ENCODE measurements at regions not wholly inside any gene's neighbourhood (a gene's known extent, or its start where the extent isn't known, plus 50 kb on each side); places are given as distances from the start of the nearest gene placed in this dataset.

GRCh38 chr2:200013906-200014305, 58.5 kb downstream of the MAIP1 start:
- Histone ChIP-seq H3K4me1 (ENCODE audit: control insufficient read depth in 2 of 2, insufficient read depth in 1 of 2, low read depth in 1 of 2, low read length in 2 of 2) (no peaks in the 10 kb centered on the region), H3K4me3 (ENCODE audit: low read length in 2 of 2) (no peak overlapping the region), H2AFZ (ENCODE audit: low read length) (no peak overlapping the region), H2BK120ac (ENCODE audit: low read depth, low read length) (no peak overlapping the region), H3K23ac (ENCODE audit: low read depth, low read length, poor library complexity) (no peak overlapping the region), H3K4me2 (ENCODE audit: insufficient read depth, low read length, poor library complexity, severe bottlenecking) (no peak overlapping the region), H3K27ac (replicated peaks; ENCODE audit: low read length) (no peak overlapping the region), H3K9ac (ENCODE audit: low read depth, low read length, poor library complexity) (no peak overlapping the region), H2AK5ac (ENCODE audit: low read depth, low read length) (no peak overlapping the region), H2BK15ac (ENCODE audit: low read length) (no peak overlapping the region), H3K14ac (ENCODE audit: low read length) (no peak overlapping the region), H3K9me3 (replicated peaks in 1 of 2; ENCODE audit: control insufficient read depth in 2 of 2, insufficient read depth in 1 of 2, low read depth in 1 of 2, low read length in 2 of 2) (peaks cover 2 to 7% of the 10 kb centered on the region in 2 donors), H4K8ac (ENCODE audit: low read depth, low read length) (no peak overlapping the region), H3K4ac (ENCODE audit: low read length) (no peak overlapping the region), H2BK5ac (ENCODE audit: low read length) (no peak overlapping the region), H2BK12ac (ENCODE audit: low read length) (no peak overlapping the region), H3K79me1 (ENCODE audit: low read depth, low read length) (no peaks in the 10 kb centered on the region), H3K36me3 (replicated peaks in 1 of 2; ENCODE audit: control insufficient read depth in 2 of 2, insufficient read depth in 2 of 2, low read length in 2 of 2) (no peaks in the 10 kb centered on the region), H4K91ac (ENCODE audit: low read depth, low read length, poor library complexity) (no peak overlapping the region), H3K27me3 (ENCODE audit: control insufficient read depth in 3 of 3, insufficient read depth in 3 of 3, low read depth in 1 of 3, low read length in 3 of 3) (no peaks in the 10 kb centered on the region), H3K18ac (ENCODE audit: low read length) (no peak overlapping the region)
- no peak for DNase-seq (ENCODE audit: low spot score)
- WGBS, 2 donors (ENCODE audit: extremely low coverage in 2 of 2, insufficient read length in 2 of 2, insufficient replicate concordance in 1 of 2) = no CpG with 5 or more reads among the region's 3 CpGs

- Histone ChIP-seq H2BK120ac (ENCODE audit: low read depth, low read length) (no peak overlapping the region), H4K8ac (ENCODE audit: low read depth, low read length) (no peak overlapping the region), H3K9ac (ENCODE audit: low read depth, low read length, poor library complexity) (no peak overlapping the region), H3K18ac (ENCODE audit: low read length) (no peak overlapping the region), H3K23ac (ENCODE audit: low read depth, low read length, poor library complexity) (no peak overlapping the region), H2BK5ac (ENCODE audit: low read length) (no peak overlapping the region), H3K27me3 (ENCODE audit: control insufficient read depth in 3 of 3, insufficient read depth in 3 of 3, low read depth in 1 of 3, low read length in 3 of 3) (no peaks in the 10 kb centered on the region), H2AK5ac (ENCODE audit: low read depth, low read length) (no peak overlapping the region), H2BK15ac (ENCODE audit: low read length) (no peak overlapping the region), H2BK12ac (ENCODE audit: low read length) (no peak overlapping the region), H3K4ac (ENCODE audit: low read length) (no peak overlapping the region), H3K4me2 (ENCODE audit: insufficient read depth, low read length, poor library complexity, severe bottlenecking) (no peak overlapping the region), H3K36me3 (replicated peaks in 1 of 2; ENCODE audit: control insufficient read depth in 2 of 2, insufficient read depth in 2 of 2, low read length in 2 of 2) (no peaks in the 10 kb centered on the region), H2AFZ (ENCODE audit: low read length) (no peak overlapping the region), H3K14ac (ENCODE audit: low read length) (no peak overlapping the region), H3K9me3 (replicated peaks in 1 of 2; ENCODE audit: control insufficient read depth in 2 of 2, insufficient read depth in 1 of 2, low read depth in 1 of 2, low read length in 2 of 2) (peaks cover 0 to 6% of the 10 kb centered on the region in 2 donors), H3K4me1 (ENCODE audit: control insufficient read depth in 2 of 2, insufficient read depth in 1 of 2, low read depth in 1 of 2, low read length in 2 of 2) (peaks cover 1 to 4% of the 10 kb centered on the region in 2 donors), H3K4me3 (ENCODE audit: low read length in 2 of 2) (no peak overlapping the region), H4K91ac (ENCODE audit: low read depth, low read length, poor library complexity) (no peak overlapping the region), H3K27ac (replicated peaks; ENCODE audit: low read length) (no peak overlapping the region), H3K79me1 (ENCODE audit: low read depth, low read length) (no peaks in the 10 kb centered on the region)
- WGBS, 2 donors (ENCODE audit: extremely low coverage in 2 of 2, insufficient read length in 2 of 2, insufficient replicate concordance in 1 of 2) = no CpG with 5 or more reads among the region's 5 CpGs
- DNase-seq (ENCODE audit: low spot score) = no peak
Observed at GRCh38 chr2:200021449-200022114, 66.2 kb downstream of the MAIP1 start.

- Histone ChIP-seq H3K14ac (ENCODE audit: low read length) (no peak overlapping the region), H2BK12ac (ENCODE audit: low read length) (no peak overlapping the region), H3K23ac (ENCODE audit: low read depth, low read length, poor library complexity) (no peak overlapping the region), H4K91ac (ENCODE audit: low read depth, low read length, poor library complexity) (no peak overlapping the region), H2AFZ (ENCODE audit: low read length) (no peak overlapping the region), H2BK15ac (ENCODE audit: low read length) (no peak overlapping the region), H3K27me3 (ENCODE audit: control insufficient read depth in 3 of 3, insufficient read depth in 3 of 3, low read depth in 1 of 3, low read length in 3 of 3) (no peaks in the 10 kb centered on the region), H4K8ac (ENCODE audit: low read depth, low read length) (no peak overlapping the region), H3K4me2 (ENCODE audit: insufficient read depth, low read length, poor library complexity, severe bottlenecking) (no peak overlapping the region), H2BK5ac (ENCODE audit: low read length) (no peak overlapping the region), H3K9ac (ENCODE audit: low read depth, low read length, poor library complexity) (no peak overlapping the region), H3K79me1 (ENCODE audit: low read depth, low read length) (no peaks in the 10 kb centered on the region), H3K36me3 (replicated peaks in 1 of 2; ENCODE audit: control insufficient read depth in 2 of 2, insufficient read depth in 2 of 2, low read length in 2 of 2) (no peaks in the 10 kb centered on the region), H2AK5ac (ENCODE audit: low read depth, low read length) (no peak overlapping the region), H3K27ac (replicated peaks; ENCODE audit: low read length) (no peak overlapping the region), H3K18ac (ENCODE audit: low read length) (no peak overlapping the region), H3K4me3 (ENCODE audit: low read length in 2 of 2) (no peak overlapping the region), H3K9me3 (replicated peaks in 1 of 2; ENCODE audit: control insufficient read depth in 2 of 2, insufficient read depth in 1 of 2, low read depth in 1 of 2, low read length in 2 of 2) (peaks cover 0 to 5% of the 10 kb centered on the region in 2 donors), H3K4ac (ENCODE audit: low read length) (no peak overlapping the region), H2BK120ac (ENCODE audit: low read depth, low read length) (no peak overlapping the region), H3K4me1 (ENCODE audit: control insufficient read depth in 2 of 2, insufficient read depth in 1 of 2, low read depth in 1 of 2, low read length in 2 of 2) (peaks cover 1 to 4% of the 10 kb centered on the region in 2 donors)
- no peak for DNase-seq (ENCODE audit: low spot score)
- whole genome bisulfite sequencing, 2 donors (ENCODE audit: extremely low coverage in 2 of 2, insufficient read length in 2 of 2, insufficient replicate concordance in 1 of 2) = no CpG with 5 or more reads among the region's 2 CpGs
Observed at GRCh38 chr2:200022511-200022910, 67.1 kb downstream of the MAIP1 start.

- Histone ChIP-seq H3K27me3 (ENCODE audit: control insufficient read depth in 3 of 3, insufficient read depth in 3 of 3, low read depth in 1 of 3, low read length in 3 of 3) (no peaks in the 10 kb centered on the region), H3K4ac (ENCODE audit: low read length) (no peak overlapping the region), H4K91ac (ENCODE audit: low read depth, low read length, poor library complexity) (no peak overlapping the region), H3K23ac (ENCODE audit: low read depth, low read length, poor library complexity) (no peak overlapping the region), H3K9me3 (replicated peaks in 1 of 2; ENCODE audit: control insufficient read depth in 2 of 2, insufficient read depth in 1 of 2, low read depth in 1 of 2, low read length in 2 of 2) (peaks cover 0 to 3% of the 10 kb centered on the region in 2 donors), H3K18ac (ENCODE audit: low read length) (no peak overlapping the region), H3K14ac (ENCODE audit: low read length) (no peak overlapping the region), H2BK5ac (ENCODE audit: low read length) (no peak overlapping the region), H2AFZ (ENCODE audit: low read length) (no peak overlapping the region), H3K4me2 (ENCODE audit: insufficient read depth, low read length, poor library complexity, severe bottlenecking) (no peak overlapping the region), H3K27ac (replicated peaks; ENCODE audit: low read length) (no peak overlapping the region), H3K79me1 (ENCODE audit: low read depth, low read length) (no peaks in the 10 kb centered on the region), H2BK12ac (ENCODE audit: low read length) (no peak overlapping the region), H3K9ac (ENCODE audit: low read depth, low read length, poor library complexity) (no peak overlapping the region), H4K8ac (ENCODE audit: low read depth, low read length) (no peak overlapping the region), H3K4me1 (ENCODE audit: control insufficient read depth in 2 of 2, insufficient read depth in 1 of 2, low read depth in 1 of 2, low read length in 2 of 2) (peaks cover 1 to 4% of the 10 kb centered on the region in 2 donors), H2AK5ac (ENCODE audit: low read depth, low read length) (no peak overlapping the region), H3K4me3 (ENCODE audit: low read length in 2 of 2) (no peak overlapping the region), H2BK15ac (ENCODE audit: low read length) (no peak overlapping the region), H3K36me3 (replicated peaks in 1 of 2; ENCODE audit: control insufficient read depth in 2 of 2, insufficient read depth in 2 of 2, low read length in 2 of 2) (no peaks in the 10 kb centered on the region), H2BK120ac (ENCODE audit: low read depth, low read length) (no peak overlapping the region)
- DNase-seq (ENCODE audit: low spot score) = no peak
- WGBS, 2 donors (ENCODE audit: extremely low coverage in 2 of 2, insufficient read length in 2 of 2, insufficient replicate concordance in 1 of 2) = no CpG with 5 or more reads among the region's 1 CpG
Observed at GRCh38 chr2:200023570-200023969, 68.2 kb downstream of the MAIP1 start.

All from neuronal stem cell (in vitro differentiated cells).